ENCODE measurements at regions not wholly inside any gene's neighbourhood (a gene's known extent, or its start where the extent isn't known, plus 50 kb on each side); places are given as distances from the start of the nearest gene placed in this dataset.

- H3K27me3 ChIP-seq (ENCODE audit: control insufficient read depth in 1 of 2, insufficient read depth in 2 of 2, low read length in 2 of 2): no peaks in the 10 kb centered on the region
- no peaks in the 10 kb centered on the region for H3K4me1 ChIP-seq (ENCODE audit: control insufficient read depth in 2 of 2, insufficient read depth in 2 of 2, low read length in 1 of 2)
- WGBS, 2 donors: 62 to 68% methylated on average over 9 of the region's 9 CpGs
- H3K9me3 ChIP-seq (ENCODE audit: control insufficient read depth in 2 of 2, insufficient read depth in 1 of 2, low read depth in 1 of 2, low read length in 1 of 2): no peaks in the 10 kb centered on the region
- no peak overlapping the region for H3K4me3 ChIP-seq (ENCODE audit: low read depth in 1 of 2, low read length in 2 of 2)
- H3K36me3 ChIP-seq (ENCODE audit: control insufficient read depth in 2 of 2, insufficient read depth in 2 of 2, low read length in 1 of 2): no peaks in the 10 kb centered on the region
- no peak overlapping the region for H3K27ac ChIP-seq (ENCODE audit: low read depth in 2 of 2, low read length in 1 of 2)
Measured at GRCh38 chr11:70818351-70818750, 420.0 kb downstream of the CTTN start.

- WGBS, 2 donors: 72 to 73% methylated on average over 15 of the region's 15 CpGs
- H3K27ac ChIP-seq (ENCODE audit: low read depth in 2 of 2, low read length in 1 of 2): no peak overlapping the region
- H3K27me3 ChIP-seq (ENCODE audit: control insufficient read depth in 1 of 2, insufficient read depth in 2 of 2, low read length in 2 of 2): no peaks in the 10 kb centered on the region
- H3K4me1 ChIP-seq (ENCODE audit: control insufficient read depth in 2 of 2, insufficient read depth in 2 of 2, low read length in 1 of 2): no peaks in the 10 kb centered on the region
- no peaks in the 10 kb centered on the region for H3K9me3 ChIP-seq (ENCODE audit: control insufficient read depth in 2 of 2, insufficient read depth in 1 of 2, low read depth in 1 of 2, low read length in 1 of 2)
- no peak overlapping the region for H3K4me3 ChIP-seq (ENCODE audit: low read depth in 1 of 2, low read length in 2 of 2)
- H3K36me3 ChIP-seq (ENCODE audit: control insufficient read depth in 2 of 2, insufficient read depth in 2 of 2, low read length in 1 of 2): no peaks in the 10 kb centered on the region
Measured at GRCh38 chr11:70819022-70819421, 420.7 kb downstream of the CTTN start.

- no peaks in the 10 kb centered on the region for H3K27me3 ChIP-seq (ENCODE audit: control insufficient read depth in 1 of 2, insufficient read depth in 2 of 2, low read length in 2 of 2)
- no peaks in the 10 kb centered on the region for H3K4me1 ChIP-seq (ENCODE audit: control insufficient read depth in 2 of 2, insufficient read depth in 2 of 2, low read length in 1 of 2)
- 95 to 96% methylated on average over 34 to 35 of the region's 35 CpGs for WGBS, 2 donors
- no peaks in the 10 kb centered on the region for H3K36me3 ChIP-seq (ENCODE audit: control insufficient read depth in 2 of 2, insufficient read depth in 2 of 2, low read length in 1 of 2)
- H3K4me3 ChIP-seq (ENCODE audit: low read depth in 1 of 2, low read length in 2 of 2): no peak overlapping the region
- H3K27ac ChIP-seq (ENCODE audit: low read depth in 2 of 2, low read length in 1 of 2): no peak overlapping the region
- no peaks in the 10 kb centered on the region for H3K9me3 ChIP-seq (ENCODE audit: control insufficient read depth in 2 of 2, insufficient read depth in 1 of 2, low read depth in 1 of 2, low read length in 1 of 2)
Measured at GRCh38 chr11:70820311-70820710, 422.0 kb downstream of the CTTN start.

GRCh38 chr11:70820712-70821111, 422.4 kb downstream of the CTTN start:
- no peaks in the 10 kb centered on the region for H3K36me3 ChIP-seq (ENCODE audit: control insufficient read depth in 2 of 2, insufficient read depth in 2 of 2, low read length in 1 of 2)
- no peak overlapping the region for H3K27ac ChIP-seq (ENCODE audit: low read depth in 2 of 2, low read length in 1 of 2)
- no peaks in the 10 kb centered on the region for H3K9me3 ChIP-seq (ENCODE audit: control insufficient read depth in 2 of 2, insufficient read depth in 1 of 2, low read depth in 1 of 2, low read length in 1 of 2)
- 94% methylated on average over 14 of the region's 14 CpGs for WGBS, 2 donors
- no peaks in the 10 kb centered on the region for H3K27me3 ChIP-seq (ENCODE audit: control insufficient read depth in 1 of 2, insufficient read depth in 2 of 2, low read length in 2 of 2)
- no peak overlapping the region for H3K4me3 ChIP-seq (ENCODE audit: low read depth in 1 of 2, low read length in 2 of 2)
- H3K4me1 ChIP-seq (ENCODE audit: control insufficient read depth in 2 of 2, insufficient read depth in 2 of 2, low read length in 1 of 2): no peaks in the 10 kb centered on the region

- Histone ChIP-seq H3K4me3 (ENCODE audit: low read depth in 1 of 2, low read length in 2 of 2) (no peak overlapping the region), H3K27me3 (ENCODE audit: control insufficient read depth in 1 of 2, insufficient read depth in 2 of 2, low read length in 2 of 2) (no peaks in the 10 kb centered on the region), H3K27ac (ENCODE audit: low read depth in 2 of 2, low read length in 1 of 2) (no peak overlapping the region), H3K4me1 (ENCODE audit: control insufficient read depth in 2 of 2, insufficient read depth in 2 of 2, low read length in 1 of 2) (no peaks in the 10 kb centered on the region), H3K36me3 (ENCODE audit: control insufficient read depth in 2 of 2, insufficient read depth in 2 of 2, low read length in 1 of 2) (no peaks in the 10 kb centered on the region), H3K9me3 (ENCODE audit: control insufficient read depth in 2 of 2, insufficient read depth in 1 of 2, low read depth in 1 of 2, low read length in 1 of 2) (no peaks in the 10 kb centered on the region)
- WGBS, 2 donors: 81 to 91% methylated on average over 7 of the region's 7 CpGs
Measured at GRCh38 chr11:70823771-70824170, 425.4 kb downstream of the CTTN start.

GRCh38 chr11:70824605-70825245, 426.4 kb downstream of the CTTN start:
- Histone ChIP-seq H3K36me3 (ENCODE audit: control insufficient read depth in 2 of 2, insufficient read depth in 2 of 2, low read length in 1 of 2) (no peaks in the 10 kb centered on the region), H3K27ac (ENCODE audit: low read depth in 2 of 2, low read length in 1 of 2) (peak overlapping the region in 1 of 2 donors; percentile 66), H3K4me1 (ENCODE audit: control insufficient read depth in 2 of 2, insufficient read depth in 2 of 2, low read length in 1 of 2) (no peaks in the 10 kb centered on the region), H3K9me3 (ENCODE audit: control insufficient read depth in 2 of 2, insufficient read depth in 1 of 2, low read depth in 1 of 2, low read length in 1 of 2) (no peaks in the 10 kb centered on the region), H3K27me3 (ENCODE audit: control insufficient read depth in 1 of 2, insufficient read depth in 2 of 2, low read length in 2 of 2) (no peaks in the 10 kb centered on the region), H3K4me3 (ENCODE audit: low read depth in 1 of 2, low read length in 2 of 2) (no peak overlapping the region)
- 16 to 35% methylated on average over 17 of the region's 17 CpGs for WGBS, 2 donors

GRCh38 chr11:70825893-70826540, 426.4 kb downstream of the SHANK2 start:
- Histone ChIP-seq H3K36me3 (ENCODE audit: control insufficient read depth in 2 of 2, insufficient read depth in 2 of 2, low read length in 1 of 2) (no peaks in the 10 kb centered on the region), H3K4me3 (ENCODE audit: low read depth in 1 of 2, low read length in 2 of 2) (peak overlapping the region in 1 of 2 donors; percentile 20), H3K27me3 (ENCODE audit: control insufficient read depth in 1 of 2, insufficient read depth in 2 of 2, low read length in 2 of 2) (no peaks in the 10 kb centered on the region), H3K27ac (ENCODE audit: low read depth in 2 of 2, low read length in 1 of 2) (peak overlapping the region in 1 of 2 donors; percentile 56), H3K4me1 (ENCODE audit: control insufficient read depth in 2 of 2, insufficient read depth in 2 of 2, low read length in 1 of 2) (no peaks in the 10 kb centered on the region), H3K9me3 (ENCODE audit: control insufficient read depth in 2 of 2, insufficient read depth in 1 of 2, low read depth in 1 of 2, low read length in 1 of 2) (no peaks in the 10 kb centered on the region)
- WGBS, 2 donors: 35 to 47% methylated on average over 21 of the region's 21 CpGs

GRCh38 chr11:70826541-70827335, 425.6 kb downstream of the SHANK2 start:
- peak overlapping the region in 1 of 2 donors; percentile 56 for H3K27ac ChIP-seq (ENCODE audit: low read depth in 2 of 2, low read length in 1 of 2)
- no peaks in the 10 kb centered on the region for H3K36me3 ChIP-seq (ENCODE audit: control insufficient read depth in 2 of 2, insufficient read depth in 2 of 2, low read length in 1 of 2)
- H3K4me1 ChIP-seq (ENCODE audit: control insufficient read depth in 2 of 2, insufficient read depth in 2 of 2, low read length in 1 of 2): no peaks in the 10 kb centered on the region
- WGBS, 2 donors: 12 to 18% methylated on average over 35 of the region's 35 CpGs
- no peaks in the 10 kb centered on the region for H3K27me3 ChIP-seq (ENCODE audit: control insufficient read depth in 1 of 2, insufficient read depth in 2 of 2, low read length in 2 of 2)
- no peaks in the 10 kb centered on the region for H3K9me3 ChIP-seq (ENCODE audit: control insufficient read depth in 2 of 2, insufficient read depth in 1 of 2, low read depth in 1 of 2, low read length in 1 of 2)
- H3K4me3 ChIP-seq (ENCODE audit: low read depth in 1 of 2, low read length in 2 of 2): peak overlapping the region in 1 of 2 donors; percentile 20

- H3K9me3 ChIP-seq (ENCODE audit: control insufficient read depth in 2 of 2, insufficient read depth in 1 of 2, low read depth in 1 of 2, low read length in 1 of 2): no peaks in the 10 kb centered on the region
- no peaks in the 10 kb centered on the region for H3K36me3 ChIP-seq (ENCODE audit: control insufficient read depth in 2 of 2, insufficient read depth in 2 of 2, low read length in 1 of 2)
- WGBS, 2 donors: 72 to 74% methylated on average over 20 of the region's 20 CpGs
- H3K4me1 ChIP-seq (ENCODE audit: control insufficient read depth in 2 of 2, insufficient read depth in 2 of 2, low read length in 1 of 2): no peaks in the 10 kb centered on the region
- no peak overlapping the region for H3K27ac ChIP-seq (ENCODE audit: low read depth in 2 of 2, low read length in 1 of 2)
- no peaks in the 10 kb centered on the region for H3K27me3 ChIP-seq (ENCODE audit: control insufficient read depth in 1 of 2, insufficient read depth in 2 of 2, low read length in 2 of 2)
- H3K4me3 ChIP-seq (ENCODE audit: low read depth in 1 of 2, low read length in 2 of 2): no peak overlapping the region
Measured at GRCh38 chr11:70828593-70829082, 423.7 kb downstream of the SHANK2 start.

Measured in esophagus (tissue), 2 donors.